ENCODE measurements at regions not wholly inside any gene's neighbourhood (a gene's known extent, or its start where the extent isn't known, plus 50 kb on each side); places are given as distances from the start of the nearest gene placed in this dataset.
"Not testable (repeated sequence)": the region's sequence is repeated elsewhere in the genome, so short reads cannot be mapped to it uniquely, and the experiment has no call there.

DNA sequence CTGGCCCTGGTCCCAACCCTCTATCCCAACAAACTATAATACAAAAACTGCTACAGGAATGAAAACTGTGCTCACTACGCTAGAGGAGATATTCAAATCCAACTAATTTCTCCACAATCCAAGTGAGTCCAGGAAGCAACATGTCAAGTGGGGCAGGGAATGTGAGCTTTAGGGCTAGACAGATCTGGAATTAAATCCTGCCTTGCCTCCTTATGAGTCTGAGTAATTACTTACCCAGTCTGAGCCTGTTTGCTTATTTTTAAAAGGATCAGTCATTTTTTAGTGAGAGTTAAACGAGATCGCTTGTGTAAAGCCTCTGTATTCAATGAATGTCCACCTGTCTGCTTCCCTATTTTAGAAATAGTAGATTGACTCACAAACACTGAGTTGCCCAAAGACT lies 174.6 kb downstream of the TP53TG3F start:
- not testable (repeated sequence) for H3K4me3 ChIP-seq (ENCODE audit: low read length); H3K9me2 ChIP-seq (replicated peaks; ENCODE audit: control insufficient read depth, low read length); H3F3A ChIP-seq (ENCODE audit: control insufficient read depth, insufficient read depth); H3K9me3 ChIP-seq (ENCODE audit: control insufficient read depth, insufficient read depth, low read length); H3K27me3 ChIP-seq (ENCODE audit: control insufficient read depth, low read length); H3K27ac ChIP-seq (ENCODE audit: low read depth, low read length); H3K4me1 ChIP-seq (ENCODE audit: control insufficient read depth, low read length); H3K4me2 ChIP-seq (ENCODE audit: low read length); H3K36me3 ChIP-seq (ENCODE audit: control insufficient read depth, low read length); H4K20me1 ChIP-seq (ENCODE audit: control insufficient read depth, insufficient read depth, low read depth, low read length); H3K79me2 ChIP-seq (ENCODE audit: control insufficient read depth, low read length)

DNA sequence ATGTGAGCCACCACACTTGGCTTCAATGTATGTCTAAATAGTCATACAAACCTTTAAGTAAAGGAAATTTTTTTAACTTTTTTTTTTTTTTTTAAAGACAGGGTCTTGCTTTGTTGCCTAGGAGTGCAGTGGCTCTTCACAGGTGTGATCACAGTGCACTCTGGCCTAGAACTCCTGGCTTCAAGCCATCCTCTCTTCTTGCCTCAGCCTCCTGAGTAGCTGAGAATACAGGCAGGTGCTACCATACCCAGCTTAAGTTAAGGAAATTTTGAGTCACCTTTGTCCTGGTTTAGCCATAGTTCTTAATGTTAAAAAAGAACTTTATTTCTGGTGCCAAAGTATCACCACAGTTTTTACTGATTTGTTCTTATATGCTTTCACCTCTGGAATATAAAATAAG lies 177.3 kb downstream of the TP53TG3F start:
- not testable (repeated sequence) for H4K20me1 ChIP-seq (ENCODE audit: control insufficient read depth, insufficient read depth, low read depth, low read length); H3K9me3 ChIP-seq (ENCODE audit: control insufficient read depth, insufficient read depth, low read length); H3F3A ChIP-seq (ENCODE audit: control insufficient read depth, insufficient read depth); H3K36me3 ChIP-seq (ENCODE audit: control insufficient read depth, low read length); H3K79me2 ChIP-seq (ENCODE audit: control insufficient read depth, low read length); H3K9me2 ChIP-seq (replicated peaks; ENCODE audit: control insufficient read depth, low read length); H3K4me2 ChIP-seq (ENCODE audit: low read length); H3K27me3 ChIP-seq (ENCODE audit: control insufficient read depth, low read length); H3K4me3 ChIP-seq (ENCODE audit: low read length); H3K4me1 ChIP-seq (ENCODE audit: control insufficient read depth, low read length); H3K27ac ChIP-seq (ENCODE audit: low read depth, low read length)

- H3K9me3 ChIP-seq (ENCODE audit: control insufficient read depth, insufficient read depth, low read length); H3F3A ChIP-seq (ENCODE audit: control insufficient read depth, insufficient read depth); H3K79me2 ChIP-seq (ENCODE audit: control insufficient read depth, low read length); H3K27me3 ChIP-seq (ENCODE audit: control insufficient read depth, low read length); H3K4me1 ChIP-seq (ENCODE audit: control insufficient read depth, low read length); H3K36me3 ChIP-seq (ENCODE audit: control insufficient read depth, low read length); H3K9me2 ChIP-seq (replicated peaks; ENCODE audit: control insufficient read depth, low read length); H3K4me3 ChIP-seq (ENCODE audit: low read length); H3K27ac ChIP-seq (ENCODE audit: low read depth, low read length); H3K4me2 ChIP-seq (ENCODE audit: low read length); H4K20me1 ChIP-seq (ENCODE audit: control insufficient read depth, insufficient read depth, low read depth, low read length): not testable (repeated sequence)
Observed at GRCh38 chr16:33643270-33643669, 183.9 kb downstream of the TP53TG3F start.

GRCh38 chr16:33643698-33644381 lies 184.4 kb downstream of the TP53TG3F start:
- H3K27me3 ChIP-seq (ENCODE audit: control insufficient read depth, low read length); H3K9me2 ChIP-seq (replicated peaks; ENCODE audit: control insufficient read depth, low read length); H3K9me3 ChIP-seq (ENCODE audit: control insufficient read depth, insufficient read depth, low read length); H3F3A ChIP-seq (ENCODE audit: control insufficient read depth, insufficient read depth); H3K79me2 ChIP-seq (ENCODE audit: control insufficient read depth, low read length); H3K36me3 ChIP-seq (ENCODE audit: control insufficient read depth, low read length); H3K4me1 ChIP-seq (ENCODE audit: control insufficient read depth, low read length); H3K4me3 ChIP-seq (ENCODE audit: low read length); H3K4me2 ChIP-seq (ENCODE audit: low read length); H3K27ac ChIP-seq (ENCODE audit: low read depth, low read length); H4K20me1 ChIP-seq (ENCODE audit: control insufficient read depth, insufficient read depth, low read depth, low read length): not testable (repeated sequence)

DNA sequence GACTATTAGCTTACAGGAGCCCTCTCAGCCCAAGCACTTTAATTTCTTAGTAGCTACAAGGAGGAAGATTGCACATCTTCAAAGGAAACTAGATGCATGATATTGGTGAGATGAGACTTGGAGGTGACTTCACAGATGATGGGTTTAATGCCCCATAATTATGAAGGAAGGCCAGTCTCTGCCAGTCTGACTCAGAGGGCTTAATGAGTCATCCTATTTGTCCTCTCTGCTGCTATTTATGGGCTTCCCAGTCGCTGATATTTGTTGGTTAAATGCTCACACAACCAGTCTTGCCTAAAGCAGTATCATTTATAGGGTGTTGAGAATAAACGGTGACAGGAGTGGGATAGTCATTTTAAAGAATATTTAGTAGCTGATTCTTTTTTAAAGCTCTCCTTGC lies 187.0 kb downstream of the TP53TG3F start:
- H3K4me3 ChIP-seq (ENCODE audit: low read length); H3K4me1 ChIP-seq (ENCODE audit: control insufficient read depth, low read length); H3K9me2 ChIP-seq (replicated peaks; ENCODE audit: control insufficient read depth, low read length); H3K27ac ChIP-seq (ENCODE audit: low read depth, low read length); H3K36me3 ChIP-seq (ENCODE audit: control insufficient read depth, low read length); H3K27me3 ChIP-seq (ENCODE audit: control insufficient read depth, low read length); H3K9me3 ChIP-seq (ENCODE audit: control insufficient read depth, insufficient read depth, low read length); H3K4me2 ChIP-seq (ENCODE audit: low read length); H3F3A ChIP-seq (ENCODE audit: control insufficient read depth, insufficient read depth); H3K79me2 ChIP-seq (ENCODE audit: control insufficient read depth, low read length); H4K20me1 ChIP-seq (ENCODE audit: control insufficient read depth, insufficient read depth, low read depth, low read length): not testable (repeated sequence)

- not testable (repeated sequence) for H3K9me3 ChIP-seq (ENCODE audit: control insufficient read depth, insufficient read depth, low read length); H3K27ac ChIP-seq (ENCODE audit: low read depth, low read length); H3K4me2 ChIP-seq (ENCODE audit: low read length); H3K79me2 ChIP-seq (ENCODE audit: control insufficient read depth, low read length); H3K36me3 ChIP-seq (ENCODE audit: control insufficient read depth, low read length); H3K4me3 ChIP-seq (ENCODE audit: low read length); H3K9me2 ChIP-seq (replicated peaks; ENCODE audit: control insufficient read depth, low read length); H3K4me1 ChIP-seq (ENCODE audit: control insufficient read depth, low read length); H4K20me1 ChIP-seq (ENCODE audit: control insufficient read depth, insufficient read depth, low read depth, low read length); H3F3A ChIP-seq (ENCODE audit: control insufficient read depth, insufficient read depth); H3K27me3 ChIP-seq (ENCODE audit: control insufficient read depth, low read length)
Observed at GRCh38 chr16:33655756-33656155, 196.3 kb downstream of the TP53TG3F start.

- H3K4me2 ChIP-seq (ENCODE audit: low read length); H3K36me3 ChIP-seq (ENCODE audit: control insufficient read depth, low read length); H3F3A ChIP-seq (ENCODE audit: control insufficient read depth, insufficient read depth); H3K4me3 ChIP-seq (ENCODE audit: low read length); H3K9me2 ChIP-seq (replicated peaks; ENCODE audit: control insufficient read depth, low read length); H4K20me1 ChIP-seq (ENCODE audit: control insufficient read depth, insufficient read depth, low read depth, low read length); H3K79me2 ChIP-seq (ENCODE audit: control insufficient read depth, low read length); H3K27me3 ChIP-seq (ENCODE audit: control insufficient read depth, low read length); H3K9me3 ChIP-seq (ENCODE audit: control insufficient read depth, insufficient read depth, low read length); H3K4me1 ChIP-seq (ENCODE audit: control insufficient read depth, low read length); H3K27ac ChIP-seq (ENCODE audit: low read depth, low read length): not testable (repeated sequence)
Observed at GRCh38 chr16:33656394-33656793, 197.0 kb downstream of the TP53TG3F start.

- H4K20me1 ChIP-seq (ENCODE audit: control insufficient read depth, insufficient read depth, low read depth, low read length); H3K79me2 ChIP-seq (ENCODE audit: control insufficient read depth, low read length); H3F3A ChIP-seq (ENCODE audit: control insufficient read depth, insufficient read depth); H3K27me3 ChIP-seq (ENCODE audit: control insufficient read depth, low read length); H3K4me2 ChIP-seq (ENCODE audit: low read length); H3K27ac ChIP-seq (ENCODE audit: low read depth, low read length); H3K4me1 ChIP-seq (ENCODE audit: control insufficient read depth, low read length); H3K36me3 ChIP-seq (ENCODE audit: control insufficient read depth, low read length); H3K9me3 ChIP-seq (ENCODE audit: control insufficient read depth, insufficient read depth, low read length); H3K4me3 ChIP-seq (ENCODE audit: low read length); H3K9me2 ChIP-seq (replicated peaks; ENCODE audit: control insufficient read depth, low read length): not testable (repeated sequence)
Observed at GRCh38 chr16:33657717-33658116, 198.3 kb downstream of the TP53TG3F start.
